GM12878 (cell line): ENCODE measurements at regions not wholly inside any gene's neighbourhood (a gene's known extent, or its start where the extent isn't known, plus 50 kb on each side); places are given as distances from the start of the nearest gene placed in this dataset.

Experiments used
- CTCF ChIP-seq, 3 experiments: IDR thresholded peaks in 2 of 3; conservative IDR thresholded peaks in 1 of 3; 2 replicates each; pipeline ENCODE4 v1.5.1; 2011; ENCODE audit warnings: low read depth in 3 of 3, low read length in 3 of 3, mild to moderate bottlenecking in 3 of 3, control low read depth in 2 of 3, moderate library complexity in 2 of 3, inconsistent platforms in 1 of 3, mixed read lengths in 1 of 3; ENCODE audit not compliant: control insufficient read depth in 2 of 3, insufficient read depth in 1 of 3; ENCODE audit errors: extremely low read depth in 1 of 3
- E2F4 ChIP-seq: IDR thresholded peaks from 2 replicates; pipeline ENCODE4 v1.6.1; 2012; ENCODE audit warnings: low read depth, low read length, improper control_type of control experiment
- GABPA ChIP-seq: IDR thresholded peaks from 2 replicates; pipeline ENCODE4 v1.6.1; 2014; ENCODE audit warnings: antibody characterized with exemption, low read depth, mild to moderate bottlenecking, inconsistent platforms
- NFXL1 ChIP-seq: fragments of 450-650 bp; IDR thresholded peaks from 2 replicates; pipeline ENCODE4 v1.6.1; 2017; ENCODE audit warnings: antibody characterized with exemption, mild to moderate bottlenecking, borderline replicate concordance
- NFYA ChIP-seq: IDR thresholded peaks from 2 replicates; pipeline ENCODE4 v1.6.1; 2011; ENCODE audit warnings: low read depth, mild to moderate bottlenecking, low read length, improper control_type of control experiment, borderline replicate concordance
- POLR2A ChIP-seq: IDR thresholded peaks from 2 replicates; pipeline ENCODE4 v1.6.1; 2011; ENCODE audit warnings: low read depth, mild to moderate bottlenecking, low read length
- SIN3A ChIP-seq: IDR thresholded peaks from 2 replicates; pipeline ENCODE4 v1.6.1; 2012; ENCODE audit warnings: low read depth, low read length, improper control_type of control experiment

- no peak for TF ChIP-seq SIN3A
- TF ChIP-seq CTCF (IDR thresholded peaks at IDR 0.05 in 2 of 3, conservative IDR thresholded peaks at IDR 0.05 in 1 of 3; ENCODE audit: control insufficient read depth in 2 of 3, extremely low read depth in 1 of 3, insufficient read depth in 1 of 3, low read depth in 3 of 3, low read length in 3 of 3), result no peak
- TF ChIP-seq POLR2A, result no peak
- TF ChIP-seq NFYA, result no peak
- no peak for TF ChIP-seq E2F4
- TF ChIP-seq NFXL1, result no peak
- TF ChIP-seq GABPA, result no peak
These were observed 1477.9 kb downstream of the TBC1D22A start for GRCh38 chr22:48240148-48240934.
